K562 (cell line): ENCODE measurements at regions not wholly inside any gene's neighbourhood (a gene's known extent, or its start where the extent isn't known, plus 50 kb on each side); places are given as distances from the start of the nearest gene placed in this dataset.

Experiments used
- ATAC-seq: fragments of 200-7000 bp; cut with Tn5 transposase; 3 replicates; pipeline ENCODE4 v1.9.1; 2020; ENCODE audit warnings: moderate library complexity
- BruUV-seq: library from RNA; stranded (reverse); fragments of 400-500 nt; replicated peaks from 2 replicates; lab custom pipeline; 2021; lab: Mats Ljungman, UMichigan
- CTCF ChIA-PET: fragments of 300-600 bp; formaldehyde crosslinking; extraction: SDS; loops from one replicate; lab custom pipeline; 2021; ENCODE audit warnings: low intra/inter-chr PET ratio; lab: Yijun Ruan, JAX
- POLR2A ChIA-PET: fragments of 300-600, 350-650 bp; sonication (Branson Sonifier 250); formaldehyde crosslinking; extraction: SDS; loops from one replicate; lab custom pipeline; 2021; ENCODE audit warnings: antibody characterized with exemption, inconsistent platforms; lab: Yijun Ruan, JAX
- DNase-seq, 4 experiments: peaks; one replicate each; pipeline versions ENCODE4 v3.0.0 to v3.0.0-alpha.2; 2011 to 2018; ENCODE audit warnings: low spot score in 3 of 4, mixed read lengths in 3 of 4; ENCODE audit errors: extremely low read depth in 1 of 4
- FAIRE-seq: peaks from 2 replicates; lab custom pipeline; 2011; peaks lifted over from hg19 to GRCh38; lab: Jason Lieb, UNC
- H2AFZ ChIP-seq: 2 replicates; pipeline ENCODE4 v1.6.0; 2011; ENCODE audit warnings: low read depth, low read length, control low read depth, inconsistent platforms
- H3K27ac ChIP-seq: fragments of 200-600 bp; 3 replicates; pipeline ENCODE4 v1.8.0; 2011; ENCODE audit warnings: low read depth, mild to moderate bottlenecking, control low read depth, inconsistent platforms, low read length, moderate library complexity, mixed read lengths; ENCODE audit errors: extremely low read depth
- H3K27me3 ChIP-seq, 2 experiments: fragments of 300-600 bp in 1 of 2; 2 replicates in 1 of 2; 3 replicates in 1 of 2; pipeline versions ENCODE4 v1.6.0 to v1.8.0; 2011; ENCODE audit warnings: inconsistent platforms in 2 of 2, low read length in 2 of 2, mild to moderate bottlenecking in 1 of 2, mixed read lengths in 1 of 2, moderate library complexity in 1 of 2; ENCODE audit not compliant: control insufficient read depth in 2 of 2, insufficient read depth in 2 of 2
- H3K36me3 ChIP-seq: fragments of 300-600 bp; 3 replicates; pipeline ENCODE4 v1.8.0; 2011; ENCODE audit warnings: mild to moderate bottlenecking, low read length, inconsistent platforms; ENCODE audit not compliant: control insufficient read depth, insufficient read depth
- H3K4me1 ChIP-seq, 2 experiments: fragments of 200-600 bp in 1 of 2; replicated peaks in 1 of 2; 2 replicates in 1 of 2; 3 replicates in 1 of 2; pipeline versions ENCODE4 v1.5.1 to v1.8.0; 2011; ENCODE audit warnings: inconsistent platforms in 2 of 2, low read length in 2 of 2, mild to moderate bottlenecking in 1 of 2, mixed read lengths in 1 of 2, moderate library complexity in 1 of 2; ENCODE audit not compliant: control insufficient read depth in 2 of 2, insufficient read depth in 2 of 2
- H3K4me2 ChIP-seq: 2 replicates; pipeline ENCODE4 v1.6.1; 2011; ENCODE audit warnings: low read length, control low read depth, inconsistent platforms, mixed read lengths; ENCODE audit not compliant: insufficient read depth
- H3K4me3 ChIP-seq: fragments of 200-600 bp; sonication (generic), shearing (Covaris generic); 2 replicates; pipeline ENCODE4 v1.5.1; 2016; ENCODE audit warnings: control low read depth, inconsistent platforms
- H3K79me2 ChIP-seq: fragments of 200-600 bp; 3 replicates; pipeline ENCODE4 v1.8.0; 2011; ENCODE audit warnings: low read length, inconsistent platforms; ENCODE audit not compliant: control insufficient read depth, insufficient read depth
- H3K9ac ChIP-seq, 2 experiments: 2 replicates each; pipeline versions ENCODE4 v1.6.0 to v1.6.1; 2011; ENCODE audit warnings: low read depth in 2 of 2, low read length in 2 of 2, control low read depth in 1 of 2, inconsistent platforms in 1 of 2, mild to moderate bottlenecking in 1 of 2, mixed read lengths in 1 of 2; ENCODE audit not compliant: insufficient read depth in 1 of 2
- H3K9me1 ChIP-seq: one replicate; pipeline ENCODE4 v1.6.0; 2011; ENCODE audit warnings: inconsistent platforms, mild to moderate bottlenecking, low read length, moderate library complexity; ENCODE audit not compliant: control insufficient read depth, insufficient read depth
- H3K9me3 ChIP-seq: replicated peaks from 2 replicates; pipeline ENCODE4 v1.5.1; 2011; ENCODE audit warnings: low read depth, low read length, inconsistent platforms; ENCODE audit not compliant: control insufficient read depth, insufficient read depth
- H4K20me1 ChIP-seq: replicated peaks from 2 replicates; pipeline ENCODE4 v1.6.1; 2011; ENCODE audit warnings: low read length, inconsistent platforms, mixed read lengths; ENCODE audit not compliant: control insufficient read depth, insufficient read depth
- CBX2 ChIP-seq: fragments of 200-600 bp; sonication (generic); IDR thresholded peaks from one replicate; pipeline ENCODE4 v1.6.1; 2012; ENCODE audit warnings: mild to moderate bottlenecking, low read length, inconsistent platforms; ENCODE audit not compliant: insufficient read depth, poor library complexity, severe bottlenecking
- CREB3L1 ChIP-seq: fragments of 450-650 bp; IDR thresholded peaks from 2 replicates; pipeline ENCODE4 v1.6.1; 2014; ENCODE audit warnings: low read depth, mild to moderate bottlenecking, moderate library complexity, borderline replicate concordance
- FOXA3 ChIP-seq, 2 experiments: fragments of 450-650 bp in 1 of 2; sonication (generic) in 1 of 2; formaldehyde crosslinking; IDR thresholded peaks in 1 of 2; conservative IDR thresholded peaks in 1 of 2; 2 replicates each; pipeline versions ENCODE4 v1.4.0 to v1.8.0; 2020 to 2022; ENCODE audit warnings: mild to moderate bottlenecking in 2 of 2, missing genetic modification reagents in 1 of 2
- TGIF2 ChIP-seq: sonication (generic); formaldehyde crosslinking; IDR thresholded peaks from 2 replicates; pipeline ENCODE4 v1.8.1; 2022; ENCODE audit warnings: mild to moderate bottlenecking, missing genetic modification reagents, moderate library complexity
- ZFP1 ChIP-seq: fragments of 450-650 bp; formaldehyde crosslinking; IDR thresholded peaks from 2 replicates; pipeline ENCODE4 v1.4.0; 2020; ENCODE audit warnings: mild to moderate bottlenecking, mixed read lengths
- WGBS: fragments of 100-300 bp; shearing (Covaris generic); methylation state at CpG from one replicate; pipeline ENCODE4 v1.1.6; 2016; ENCODE audit warnings: low coverage, mixed read lengths; ENCODE audit not compliant: insufficient coverage; ENCODE audit errors: missing lambda C conversion rate; 5-methylcytosine and 5-hydroxymethylcytosine counted together
- in situ Hi-C: fragments of 300-500 bp; cut with MboI; formaldehyde crosslinking; loops from 4 replicates; pipeline ENCODE4 v1.15.0; 2018; ENCODE audit warnings: inconsistent platforms, mixed read lengths
- intact Hi-C: fragments of 100-400 bp; cut with micrococcal nuclease; formaldehyde crosslinking; loops from 2 replicates; pipeline ENCODE4 v1.14.2; 2022

GRCh38 chr14:27186048-27186447 is 588.2 kb upstream of the NOVA1 start:
- 7% methylated on average over 1 of the region's 1 CpG for WGBS
- Histone ChIP-seq H3K4me2 (no peak overlapping the region), H3K36me3 (no peaks in the 10 kb centered on the region), H3K9me1 (no peaks in the 10 kb centered on the region), H3K27ac (no peak overlapping the region), H3K4me3 (no peak overlapping the region), H3K9ac (no peak overlapping the region), H3K79me2 (no peaks in the 10 kb centered on the region), H3K4me1 (no peaks in the 10 kb centered on the region), H3K27me3 (no peaks in the 10 kb centered on the region), H3K9me3 (no peaks in the 10 kb centered on the region), H4K20me1 (no peaks in the 10 kb centered on the region), H2AFZ (no peak overlapping the region)
- TF ChIP-seq TGIF2 (CRISPR knock-in tag) (no peak), ZFP1 (CRISPR knock-in tag) (no peak), FOXA3 (CRISPR knock-in tag; conservative IDR thresholded peaks at IDR 0.05 in 1 of 2, IDR thresholded peaks at IDR 0.05 in 1 of 2) (no peak), CBX2 (no peak), CREB3L1 (no peak)
- BruUV-seq: no TSS peak
- CTCF ChIA-PET: no interaction called here
- intact Hi-C loops (no loop called here), in situ Hi-C loops (no loop called here)
- DNase-seq: no peak
- POLR2A ChIA-PET: no interaction called here
- no peak for ATAC-seq
- no peak for FAIRE-seq
